ENCODE measurements at regions not wholly inside any gene's neighbourhood (a gene's known extent, or its start where the extent isn't known, plus 50 kb on each side); places are given as distances from the start of the nearest gene placed in this dataset.

DNA sequence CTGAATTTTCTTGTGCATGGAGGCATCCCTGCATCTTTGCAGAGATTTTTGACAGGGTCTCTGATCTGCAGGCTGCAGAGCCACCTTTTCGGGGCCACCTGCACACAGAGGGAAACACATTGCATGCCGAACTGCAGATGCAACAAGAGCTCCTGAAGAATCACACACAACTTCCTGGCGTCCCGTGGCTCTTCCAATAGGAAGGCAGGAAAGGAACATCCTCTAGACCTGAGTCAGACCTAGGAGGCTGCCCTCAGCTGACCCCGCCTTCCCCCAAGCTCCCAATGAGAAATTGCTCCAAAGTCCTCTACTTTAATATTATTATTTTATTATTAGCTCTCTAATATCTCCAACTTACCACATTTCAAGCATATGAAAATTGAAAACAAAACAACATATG is 213.2 kb upstream of the ARRDC4 start:
- no peak for TF ChIP-seq POLR2A (IDR thresholded peaks at IDR 0.05)
- TF ChIP-seq, protein P1, sequence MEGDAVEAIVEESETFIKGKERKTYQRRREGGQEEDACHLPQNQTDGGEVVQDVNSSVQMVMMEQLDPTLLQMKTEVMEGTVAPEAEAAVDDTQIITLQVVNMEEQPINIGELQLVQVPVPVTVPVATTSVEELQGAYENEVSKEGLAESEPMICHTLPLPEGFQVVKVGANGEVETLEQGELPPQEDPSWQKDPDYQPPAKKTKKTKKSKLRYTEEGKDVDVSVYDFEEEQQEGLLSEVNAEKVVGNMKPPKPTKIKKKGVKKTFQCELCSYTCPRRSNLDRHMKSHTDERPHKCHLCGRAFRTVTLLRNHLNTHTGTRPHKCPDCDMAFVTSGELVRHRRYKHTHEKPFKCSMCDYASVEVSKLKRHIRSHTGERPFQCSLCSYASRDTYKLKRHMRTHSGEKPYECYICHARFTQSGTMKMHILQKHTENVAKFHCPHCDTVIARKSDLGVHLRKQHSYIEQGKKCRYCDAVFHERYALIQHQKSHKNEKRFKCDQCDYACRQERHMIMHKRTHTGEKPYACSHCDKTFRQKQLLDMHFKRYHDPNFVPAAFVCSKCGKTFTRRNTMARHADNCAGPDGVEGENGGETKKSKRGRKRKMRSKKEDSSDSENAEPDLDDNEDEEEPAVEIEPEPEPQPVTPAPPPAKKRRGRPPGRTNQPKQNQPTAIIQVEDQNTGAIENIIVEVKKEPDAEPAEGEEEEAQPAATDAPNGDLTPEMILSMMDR (IDR thresholded peaks at IDR 0.05): no peak

All from thyroid gland (tissue), 4 donors.